ENCODE measurements at regions not wholly inside any gene's neighbourhood (a gene's known extent, or its start where the extent isn't known, plus 50 kb on each side); places are given as distances from the start of the nearest gene placed in this dataset.

DNA sequence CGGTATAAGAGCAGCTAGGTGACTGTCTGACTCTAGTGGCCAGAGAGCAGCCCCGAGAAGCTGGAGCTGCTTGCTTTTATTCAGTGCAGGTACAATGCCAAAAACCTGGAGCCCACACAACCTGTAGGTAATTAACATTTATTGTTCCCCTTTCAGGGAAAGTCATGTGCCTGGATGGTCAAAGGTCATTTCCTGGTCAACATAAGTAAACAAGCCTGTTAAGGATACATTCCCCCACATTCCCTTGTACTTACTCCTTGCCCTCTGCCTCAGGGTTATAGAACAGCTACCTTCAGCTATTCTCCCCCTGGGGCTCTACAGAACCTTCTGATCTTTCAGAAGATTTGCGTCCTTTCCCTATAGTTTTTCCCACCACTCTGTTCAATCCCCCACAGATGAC, 253.4 kb downstream of the TMA16 start:
- POLR2A ChIA-PET: interaction anchor here (0.6 kb wide), 1 partner anchor 8 kb away, joined by 4 read pairs; no protein-coding TSS in a partner anchor
- H3K27ac ChIP-seq: no peak overlapping the region
- no peak for DNase-seq (ENCODE audit: low read depth in 1 of 2, low spot score in 1 of 2)

DNA sequence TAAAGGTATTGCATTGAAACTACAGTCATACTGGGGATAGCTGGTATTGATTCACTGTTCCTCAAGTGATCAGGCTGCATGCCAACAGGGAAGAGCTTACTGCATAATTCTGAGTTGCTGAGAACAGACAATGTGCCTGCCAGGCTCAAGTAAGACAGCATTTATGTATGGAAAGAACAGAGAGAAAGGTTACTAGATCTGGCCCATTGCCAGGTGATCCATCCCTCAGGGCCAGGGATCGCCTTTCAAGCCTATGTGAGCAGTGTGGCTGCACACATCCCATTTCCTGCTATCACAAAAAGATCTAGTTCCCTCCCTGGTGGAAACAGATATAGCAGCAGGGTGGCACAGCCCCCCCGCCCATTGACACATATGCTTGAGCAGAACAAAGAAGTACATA, 254.0 kb downstream of the TMA16 start:
- H3K27ac ChIP-seq: no peak overlapping the region
- ChIA-PET POLR2A (interaction anchor here (0.6 kb wide), 1 partner anchor 8 kb away, joined by 4 read pairs; no protein-coding TSS in a partner anchor), CTCF (interaction anchor here (0.7 kb wide), 1 partner anchor 102 kb away, joined by 3 read pairs; no protein-coding TSS in a partner anchor)
- H3K4me1 ChIP-seq: no peaks in the 10 kb centered on the region
- ATAC-seq (peak in 1 of 2 experiments; percentile 57; a peak in 3 of 6 replicates), FAIRE-seq (no peak), DNase-seq (ENCODE audit: low read depth in 1 of 2, low spot score in 1 of 2) (peak in 1 of 2 experiments; percentile 19)
- TF ChIP-seq RAD21 (conservative IDR thresholded peaks at IDR 0.05 in 1 of 2, IDR thresholded peaks at IDR 0.05 in 1 of 2): no peak
- no peak for TF ChIP-seq HEYL (CRISPR knock-in tag; IDR thresholded peaks at IDR 0.05)
- no peak for TF ChIP-seq RFX5 (IDR thresholded peaks at IDR 0.05)
- H3K9me3 ChIP-seq: no peaks in the 10 kb centered on the region
- WGBS (ENCODE audit: missing lambda C conversion rate): 33% methylated on average over 2 of the region's 2 CpGs
- no peak overlapping the region for H3K4me3 ChIP-seq
- no peak overlapping the region for H3K4me2 ChIP-seq

More for the DNA sequence above, 253.4 kb downstream of the TMA16 start:
- Histone ChIP-seq H3K4me1 (no peaks in the 10 kb centered on the region), H3K9me3 (no peaks in the 10 kb centered on the region), H3K4me3 (no peak overlapping the region), H3K4me2 (no peak overlapping the region)
- FAIRE-seq: no peak
- 33% methylated on average over 3 of the region's 3 CpGs for WGBS (ENCODE audit: missing lambda C conversion rate)
- no peak for ATAC-seq
- CTCF ChIA-PET: interaction anchor here (0.7 kb wide), 1 partner anchor 101 kb away, joined by 3 read pairs; no protein-coding TSS in a partner anchor
- TF ChIP-seq CHD2 (IDR thresholded peaks at IDR 0.05; ENCODE audit: low read length, partially characterized antibody): no peak
- TF ChIP-seq CBX8 (IDR thresholded peaks at IDR 0.05): no peak
- TF ChIP-seq TP53 (CRISPR knock-in tag; IDR thresholded peaks at IDR 0.05): no peak
- no peak for TF ChIP-seq EHMT2 (IDR thresholded peaks at IDR 0.05; ENCODE audit: low read depth)
- TF ChIP-seq ZC3H11A (IDR thresholded peaks at IDR 0.05): no peak
- TF ChIP-seq ZSCAN20 (CRISPR knock-in tag; IDR thresholded peaks at IDR 0.05): no peak
- TF ChIP-seq, protein P1, sequence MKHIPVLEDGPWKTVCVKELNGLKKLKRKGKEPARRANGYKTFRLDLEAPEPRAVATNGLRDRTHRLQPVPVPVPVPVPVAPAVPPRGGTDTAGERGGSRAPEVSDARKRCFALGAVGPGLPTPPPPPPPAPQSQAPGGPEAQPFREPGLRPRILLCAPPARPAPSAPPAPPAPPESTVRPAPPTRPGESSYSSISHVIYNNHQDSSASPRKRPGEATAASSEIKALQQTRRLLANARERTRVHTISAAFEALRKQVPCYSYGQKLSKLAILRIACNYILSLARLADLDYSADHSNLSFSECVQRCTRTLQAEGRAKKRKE (CRISPR knock-in tag; IDR thresholded peaks at IDR 0.05; ENCODE audit: low read depth): no peak
- no peak for TF ChIP-seq ESRRA (IDR thresholded peaks at IDR 0.05; ENCODE audit: borderline replicate concordance, low read length)
- TF ChIP-seq, protein P2, sequence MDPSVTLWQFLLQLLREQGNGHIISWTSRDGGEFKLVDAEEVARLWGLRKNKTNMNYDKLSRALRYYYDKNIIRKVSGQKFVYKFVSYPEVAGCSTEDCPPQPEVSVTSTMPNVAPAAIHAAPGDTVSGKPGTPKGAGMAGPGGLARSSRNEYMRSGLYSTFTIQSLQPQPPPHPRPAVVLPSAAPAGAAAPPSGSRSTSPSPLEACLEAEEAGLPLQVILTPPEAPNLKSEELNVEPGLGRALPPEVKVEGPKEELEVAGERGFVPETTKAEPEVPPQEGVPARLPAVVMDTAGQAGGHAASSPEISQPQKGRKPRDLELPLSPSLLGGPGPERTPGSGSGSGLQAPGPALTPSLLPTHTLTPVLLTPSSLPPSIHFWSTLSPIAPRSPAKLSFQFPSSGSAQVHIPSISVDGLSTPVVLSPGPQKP (IDR thresholded peaks at IDR 0.05; ENCODE audit: low read depth, low read length): no peak
- TF ChIP-seq HOXA7 (CRISPR knock-in tag; IDR thresholded peaks at IDR 0.05): no peak
- no peak for TF ChIP-seq HOXB5 (CRISPR knock-in tag; IDR thresholded peaks at IDR 0.05)
- TF ChIP-seq POLR2AphosphoS2 (conservative IDR thresholded peaks at IDR 0.05; ENCODE audit: low read length): no peak
- no peak for TF ChIP-seq NFE2L2 (conservative IDR thresholded peaks at IDR 0.05; ENCODE audit: low read length)
- no peak for TF ChIP-seq CBX2 (IDR thresholded peaks at IDR 0.05; ENCODE audit: borderline replicate concordance, low read depth)
- TF ChIP-seq JUN (IDR thresholded peaks at IDR 0.05): no peak

DNA sequence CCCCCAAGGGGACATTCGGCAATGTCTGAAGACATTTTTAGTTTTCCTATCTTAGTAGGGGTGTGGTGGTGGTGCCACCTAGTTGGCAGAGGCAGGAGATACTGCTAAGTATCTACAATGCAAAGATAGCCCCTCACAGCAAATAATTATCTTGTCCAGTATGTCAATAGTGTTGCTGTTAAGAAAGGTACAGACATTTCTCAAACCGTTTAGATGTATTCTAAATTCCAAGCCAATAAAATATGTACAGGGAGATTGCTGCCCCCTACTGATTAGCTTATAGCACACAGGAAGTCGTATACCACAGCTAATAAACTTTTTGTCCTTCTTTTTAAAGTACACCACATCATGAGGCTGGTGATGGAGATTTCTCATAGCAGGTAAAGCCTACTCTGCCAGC, 260.5 kb downstream of the TMA16 start:
- DNase-seq (ENCODE audit: low read depth in 1 of 2, low spot score in 1 of 2): peak in 1 of 2 experiments; percentile 7
- 7% methylated on average over 3 of the region's 3 CpGs for WGBS (ENCODE audit: missing lambda C conversion rate)
- 0 out of 3 replicates have a peak, but pooled peaks have one; percentile 14 for TF ChIP-seq SMC3 (IDR thresholded peaks at IDR 0.05)
- TF ChIP-seq RAD21 (conservative IDR thresholded peaks at IDR 0.05 in 1 of 2, IDR thresholded peaks at IDR 0.05 in 1 of 2): peak; percentile 23 to 37; a peak in 4 of 5 replicates
- TF ChIP-seq, protein P3, sequence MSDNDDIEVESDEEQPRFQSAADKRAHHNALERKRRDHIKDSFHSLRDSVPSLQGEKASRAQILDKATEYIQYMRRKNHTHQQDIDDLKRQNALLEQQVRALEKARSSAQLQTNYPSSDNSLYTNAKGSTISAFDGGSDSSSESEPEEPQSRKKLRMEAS (IDR thresholded peaks at IDR 0.05): no peak
- TF ChIP-seq, protein P4, sequence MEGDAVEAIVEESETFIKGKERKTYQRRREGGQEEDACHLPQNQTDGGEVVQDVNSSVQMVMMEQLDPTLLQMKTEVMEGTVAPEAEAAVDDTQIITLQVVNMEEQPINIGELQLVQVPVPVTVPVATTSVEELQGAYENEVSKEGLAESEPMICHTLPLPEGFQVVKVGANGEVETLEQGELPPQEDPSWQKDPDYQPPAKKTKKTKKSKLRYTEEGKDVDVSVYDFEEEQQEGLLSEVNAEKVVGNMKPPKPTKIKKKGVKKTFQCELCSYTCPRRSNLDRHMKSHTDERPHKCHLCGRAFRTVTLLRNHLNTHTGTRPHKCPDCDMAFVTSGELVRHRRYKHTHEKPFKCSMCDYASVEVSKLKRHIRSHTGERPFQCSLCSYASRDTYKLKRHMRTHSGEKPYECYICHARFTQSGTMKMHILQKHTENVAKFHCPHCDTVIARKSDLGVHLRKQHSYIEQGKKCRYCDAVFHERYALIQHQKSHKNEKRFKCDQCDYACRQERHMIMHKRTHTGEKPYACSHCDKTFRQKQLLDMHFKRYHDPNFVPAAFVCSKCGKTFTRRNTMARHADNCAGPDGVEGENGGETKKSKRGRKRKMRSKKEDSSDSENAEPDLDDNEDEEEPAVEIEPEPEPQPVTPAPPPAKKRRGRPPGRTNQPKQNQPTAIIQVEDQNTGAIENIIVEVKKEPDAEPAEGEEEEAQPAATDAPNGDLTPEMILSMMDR (IDR thresholded peaks at IDR 0.05): peak; percentile 32
- no peaks in the 10 kb centered on the region for H3K4me1 ChIP-seq
- peak in 1 of 2 experiments; percentile 47; a peak in 2 of 6 replicates for ATAC-seq
- FAIRE-seq: no peak
- 0 out of 3 replicates have a peak overlapping the region, but pooled peaks have one; percentile 19 for H3K4me2 ChIP-seq
- POLR2A ChIA-PET: no interaction called here
- H3K4me3 ChIP-seq: no peak overlapping the region
- no peak overlapping the region for H3K27ac ChIP-seq
- CTCF ChIA-PET: interaction anchor here (1.0 to 1.7 kb wide), 3 partner anchors 82 to 199 kb away, joined by 3 to 8 read pairs (median 3); no protein-coding TSS in a partner anchor
- H3K9me3 ChIP-seq: no peaks in the 10 kb centered on the region

Measured in A549 (cell line).